KMS-11 (cell line): ENCODE measurements at regions not wholly inside any gene's neighbourhood (a gene's known extent, or its start where the extent isn't known, plus 50 kb on each side); places are given as distances from the start of the nearest gene placed in this dataset.

ENCODE experiments used
- H2AFZ ChIP-seq: fragments of 200-600 bp; sonication (generic); 2 replicates; pipeline ENCODE4 v1.6.1; 2016; ENCODE audit warnings: antibody characterized with exemption, mixed run types, low read depth
- H3K27ac ChIP-seq: fragments of 200-600 bp; sonication (generic); 2 replicates; pipeline ENCODE4 v1.6.1; 2016; ENCODE audit warnings: mild to moderate bottlenecking, mixed run types
- H3K27me3 ChIP-seq: fragments of 200-600 bp; sonication (generic); 2 replicates; pipeline ENCODE4 v1.6.1; 2017; ENCODE audit warnings: mild to moderate bottlenecking, low read depth, mixed run types, moderate library complexity; ENCODE audit not compliant: insufficient read depth
- H3K36me3 ChIP-seq: fragments of 200-600 bp; sonication (generic); 2 replicates; pipeline ENCODE4 v1.6.1; 2017; ENCODE audit warnings: mild to moderate bottlenecking, mixed run types; ENCODE audit not compliant: insufficient read depth
- H3K4me1 ChIP-seq: fragments of 200-600 bp; sonication (generic); 2 replicates; pipeline ENCODE4 v1.6.1; 2016; ENCODE audit warnings: mild to moderate bottlenecking, low read depth, mixed run types; ENCODE audit not compliant: poor library complexity, severe bottlenecking
- H3K4me2 ChIP-seq: fragments of 200-600 bp; sonication (generic); 2 replicates; pipeline ENCODE4 v1.7.0; 2016; ENCODE audit warnings: mild to moderate bottlenecking, mixed run types
- H3K4me3 ChIP-seq: fragments of 200-600 bp; sonication (generic); IDR thresholded peaks from 2 replicates; pipeline ENCODE4 v1.6.1; 2017; ENCODE audit warnings: low read depth, low read length, mixed read lengths; ENCODE audit not compliant: insufficient read depth
- H3K79me2 ChIP-seq: fragments of 200-600 bp; sonication (generic); 2 replicates; pipeline ENCODE4 v1.6.1; 2016; ENCODE audit warnings: low read depth, mixed run types; ENCODE audit not compliant: insufficient read depth
- H3K9ac ChIP-seq: fragments of 200-600 bp; sonication (generic); 2 replicates; pipeline ENCODE4 v1.6.1; 2016; ENCODE audit warnings: mild to moderate bottlenecking, mixed run types
- H4K20me1 ChIP-seq: fragments of 200-600 bp; sonication (generic); 2 replicates; pipeline ENCODE4 v1.6.1; 2016; ENCODE audit warnings: mild to moderate bottlenecking, mixed run types; ENCODE audit not compliant: insufficient read depth
- CTCF ChIP-seq: fragments of 200-600 bp; sonication (generic); conservative IDR thresholded peaks from 2 replicates; pipeline ENCODE4 v1.6.1; 2017; ENCODE audit warnings: low read depth, mild to moderate bottlenecking, antibody characterized with exemption, low read length, moderate library complexity, mixed read lengths

- no peak for TF ChIP-seq CTCF
- Histone ChIP-seq H3K4me3 (no peak overlapping the region), H3K9ac (no peak overlapping the region), H3K79me2 (no peaks in the 10 kb centered on the region), H3K4me1 (no peaks in the 10 kb centered on the region), H3K4me2 (no peak overlapping the region), H4K20me1 (no peaks in the 10 kb centered on the region), H3K27ac (no peak overlapping the region), H3K36me3 (no peaks in the 10 kb centered on the region), H2AFZ (no peak overlapping the region), H3K27me3 (no peaks in the 10 kb centered on the region)
These were observed 259.5 kb upstream of the KCNH8 start for GRCh38 chr3:18888819-18889218.

GRCh38 chr3:18888370-18888769 is 259.9 kb upstream of the KCNH8 start:
- H3K27me3 ChIP-seq: no peaks in the 10 kb centered on the region
- no peak overlapping the region for H3K27ac ChIP-seq
- no peak for TF ChIP-seq CTCF
- no peaks in the 10 kb centered on the region for H4K20me1 ChIP-seq
- H3K79me2 ChIP-seq: no peaks in the 10 kb centered on the region
- no peak overlapping the region for H3K4me2 ChIP-seq
- H3K4me3 ChIP-seq: no peak overlapping the region
- H3K9ac ChIP-seq: no peak overlapping the region
- H3K4me1 ChIP-seq: no peaks in the 10 kb centered on the region
- no peak overlapping the region for H2AFZ ChIP-seq
- no peaks in the 10 kb centered on the region for H3K36me3 ChIP-seq

GRCh38 chr3:18886331-18886730 is 262.0 kb upstream of the KCNH8 start:
- no peak for TF ChIP-seq CTCF
- Histone ChIP-seq H3K27ac (no peak overlapping the region), H3K27me3 (no peaks in the 10 kb centered on the region), H3K4me2 (no peak overlapping the region), H3K79me2 (no peaks in the 10 kb centered on the region), H2AFZ (no peak overlapping the region), H3K36me3 (no peaks in the 10 kb centered on the region), H3K4me1 (no peaks in the 10 kb centered on the region), H3K9ac (no peak overlapping the region), H3K4me3 (no peak overlapping the region), H4K20me1 (no peaks in the 10 kb centered on the region)

GRCh38 chr3:18885612-18886011 is 262.7 kb upstream of the KCNH8 start:
- no peaks in the 10 kb centered on the region for H3K4me1 ChIP-seq
- no peak overlapping the region for H3K4me3 ChIP-seq
- H3K9ac ChIP-seq: no peak overlapping the region
- no peaks in the 10 kb centered on the region for H4K20me1 ChIP-seq
- H2AFZ ChIP-seq: no peak overlapping the region
- no peaks in the 10 kb centered on the region for H3K79me2 ChIP-seq
- H3K27ac ChIP-seq: no peak overlapping the region
- no peak for TF ChIP-seq CTCF
- H3K27me3 ChIP-seq: no peaks in the 10 kb centered on the region
- H3K4me2 ChIP-seq: no peak overlapping the region
- H3K36me3 ChIP-seq: no peaks in the 10 kb centered on the region

GRCh38 chr3:18883571-18883970 is 264.7 kb upstream of the KCNH8 start:
- TF ChIP-seq CTCF: no peak
- H3K9ac ChIP-seq: no peak overlapping the region
- H3K4me1 ChIP-seq: no peaks in the 10 kb centered on the region
- no peak overlapping the region for H3K4me3 ChIP-seq
- no peak overlapping the region for H3K27ac ChIP-seq
- H3K79me2 ChIP-seq: no peaks in the 10 kb centered on the region
- no peak overlapping the region for H3K4me2 ChIP-seq
- H3K36me3 ChIP-seq: no peaks in the 10 kb centered on the region
- no peak overlapping the region for H2AFZ ChIP-seq
- no peaks in the 10 kb centered on the region for H3K27me3 ChIP-seq
- no peaks in the 10 kb centered on the region for H4K20me1 ChIP-seq
